IPS DF 4.7 (cell line): ENCODE measurements at regions not wholly inside any gene's neighbourhood (a gene's known extent, or its start where the extent isn't known, plus 50 kb on each side); places are given as distances from the start of the nearest gene placed in this dataset.
"Not testable (repeated sequence)": the region's sequence is repeated elsewhere in the genome, so short reads cannot be mapped to it uniquely, and the experiment has no call there.

Experiments used
- DNase-seq: peaks from one replicate; pipeline ENCODE4 v3.0.0-alpha.2; 2013; ENCODE audit warnings: low spot score; ENCODE audit errors: extremely low read depth

GRCh38 chr4:101730291-101731117, 60.0 kb upstream of the BANK1 start:
- peak; percentile 69 for DNase-seq

GRCh38 chr4:101727238-101727637, 63.3 kb upstream of the BANK1 start:
- DNase-seq: no peak

GRCh38 chr4:101724093-101724492, 66.4 kb upstream of the BANK1 start:
- no peak for DNase-seq

GRCh38 chr4:101718810-101719209, 71.7 kb upstream of the BANK1 start:
- DNase-seq: no peak

- DNase-seq: no peak
Observed at GRCh38 chr4:101711590-101712260, 78.8 kb upstream of the BANK1 start.

- no peak for DNase-seq
Observed at GRCh38 chr4:101710806-101711205, 79.7 kb upstream of the BANK1 start.

- DNase-seq: no peak
Observed at GRCh38 chr4:101708293-101709039, 82.1 kb upstream of the BANK1 start.

GRCh38 chr4:101707596-101707995, 82.9 kb upstream of the BANK1 start:
- DNase-seq: no peak

GRCh38 chr4:101706535-101707057, 83.9 kb upstream of the BANK1 start:
- no peak for DNase-seq

- no peak for DNase-seq
Observed at GRCh38 chr4:101701551-101701950, 89.0 kb upstream of the BANK1 start.

GRCh38 chr4:101699441-101700124, 90.9 kb upstream of the BANK1 start:
- DNase-seq: no peak

GRCh38 chr4:101697266-101697665, 93.3 kb upstream of the BANK1 start:
- no peak for DNase-seq

- no peak for DNase-seq
Observed at GRCh38 chr4:101696276-101697010, 94.1 kb upstream of the BANK1 start.

- DNase-seq: no peak
Observed at GRCh38 chr4:101695176-101695575, 95.4 kb upstream of the BANK1 start.

- DNase-seq: not testable (repeated sequence)
Observed at GRCh38 chr4:101694403-101694802, 96.1 kb upstream of the BANK1 start.

GRCh38 chr4:101693842-101694398, 96.6 kb upstream of the BANK1 start:
- DNase-seq: no peak

GRCh38 chr4:101689220-101689619, 101.3 kb upstream of the BANK1 start:
- no peak for DNase-seq

- DNase-seq: no peak
Observed at GRCh38 chr4:101685126-101685525, 105.4 kb upstream of the BANK1 start.

GRCh38 chr4:101682946-101683345, 107.6 kb upstream of the BANK1 start:
- no peak for DNase-seq

- no peak for DNase-seq
Observed at GRCh38 chr4:101678180-101678579, 112.3 kb upstream of the BANK1 start.
